ENCODE measurements at regions not wholly inside any gene's neighbourhood (a gene's known extent, or its start where the extent isn't known, plus 50 kb on each side); places are given as distances from the start of the nearest gene placed in this dataset.

- H3K36me3 ChIP-seq (ENCODE audit: control insufficient read depth in 1 of 2, insufficient read depth in 2 of 2, low read length in 2 of 2), result peaks cover 0 to 2% of the 10 kb centered on the region in 2 experiments
- H2AK5ac ChIP-seq (ENCODE audit: low read length), result no peak overlapping the region
These were observed 570.0 kb downstream of the SLC16A7 start for GRCh38 chr12:60165781-60166180.

DNA sequence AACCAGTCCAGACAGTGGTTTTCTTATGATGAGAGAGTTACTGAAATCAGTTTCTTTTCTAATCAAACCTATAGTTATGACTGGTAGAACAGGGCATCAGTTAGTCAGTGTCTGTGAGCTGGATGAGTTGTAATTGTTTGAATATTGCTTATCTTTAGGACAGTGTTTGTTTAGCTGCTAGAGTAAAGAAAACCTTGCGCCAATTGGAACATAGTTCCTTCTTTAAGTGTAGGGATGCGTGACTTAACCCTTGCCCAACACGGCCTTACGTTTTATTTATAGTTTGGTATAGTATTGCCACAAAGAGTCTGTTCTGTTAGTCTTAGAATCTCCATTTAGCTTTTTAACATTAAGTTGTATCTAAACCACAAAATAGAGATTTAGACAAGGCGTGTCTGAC, 572.6 kb downstream of the SLC16A7 start:
- Histone ChIP-seq H3K79me1 (ENCODE audit: low read length) (no peaks in the 10 kb centered on the region), H3K9ac (ENCODE audit: low read length) (no peak overlapping the region), H2AFZ (ENCODE audit: insufficient read depth, low read length, poor library complexity) (no peak overlapping the region), H3K14ac (ENCODE audit: low read length) (no peak overlapping the region), H4K12ac (ENCODE audit: low read depth, low read length) (no peak overlapping the region), H3K27me3 (ENCODE audit: insufficient read depth, low read length) (no peaks in the 10 kb centered on the region), H3K36me3 (ENCODE audit: control insufficient read depth in 1 of 2, insufficient read depth in 2 of 2, low read length in 2 of 2) (no peaks in the 10 kb centered on the region), H3K18ac (ENCODE audit: low read length) (no peak overlapping the region), H3K27ac (ENCODE audit: low read depth, low read length) (no peak overlapping the region), H2BK12ac (ENCODE audit: low read length) (no peak overlapping the region), H3K4me1 (ENCODE audit: control insufficient read depth in 1 of 2, insufficient read depth in 2 of 2, low read length in 2 of 2) (no peaks in the 10 kb centered on the region), H3K9me3 (ENCODE audit: insufficient read depth, low read depth, low read length) (no peaks in the 10 kb centered on the region), H3K79me2 (ENCODE audit: control insufficient read depth, insufficient read depth, low read length, poor library complexity) (no peaks in the 10 kb centered on the region), H3K4ac (ENCODE audit: low read depth, low read length) (no peak overlapping the region), H2BK5ac (ENCODE audit: low read depth, low read length, poor library complexity) (no peak overlapping the region), H3K23ac (ENCODE audit: low read length) (no peak overlapping the region), H3K4me3 (ENCODE audit: low read depth, low read length) (no peak overlapping the region), H4K8ac (ENCODE audit: low read depth, low read length) (no peak overlapping the region), H2AK5ac (ENCODE audit: low read length) (no peak overlapping the region), H4K91ac (ENCODE audit: low read depth, low read length) (no peak overlapping the region), H3K4me2 (ENCODE audit: low read length) (no peak overlapping the region), H2BK120ac (ENCODE audit: insufficient read depth, low read length, poor library complexity) (no peak overlapping the region)
- no peak for DNase-seq
- whole genome bisulfite sequencing (ENCODE audit: extremely low coverage, insufficient coverage, insufficient read length), result no CpG with 5 or more reads among the region's 5 CpGs

More at GRCh38 chr12:60165781-60166180, 570.0 kb downstream of the SLC16A7 start:
- Histone ChIP-seq H3K27ac (ENCODE audit: low read depth, low read length) (no peak overlapping the region), H3K4ac (ENCODE audit: low read depth, low read length) (no peak overlapping the region), H3K18ac (ENCODE audit: low read length) (no peak overlapping the region), H3K23ac (ENCODE audit: low read length) (no peak overlapping the region), H2BK5ac (ENCODE audit: low read depth, low read length, poor library complexity) (no peak overlapping the region), H4K12ac (ENCODE audit: low read depth, low read length) (no peak overlapping the region), H3K27me3 (ENCODE audit: insufficient read depth, low read length) (no peaks in the 10 kb centered on the region), H3K14ac (ENCODE audit: low read length) (no peak overlapping the region), H4K91ac (ENCODE audit: low read depth, low read length) (no peak overlapping the region), H3K9me3 (ENCODE audit: insufficient read depth, low read depth, low read length) (no peaks in the 10 kb centered on the region), H2BK12ac (ENCODE audit: low read length) (no peak overlapping the region), H3K4me2 (ENCODE audit: low read length) (no peak overlapping the region), H4K8ac (ENCODE audit: low read depth, low read length) (no peak overlapping the region), H3K9ac (ENCODE audit: low read length) (no peak overlapping the region), H3K79me2 (ENCODE audit: control insufficient read depth, insufficient read depth, low read length, poor library complexity) (no peaks in the 10 kb centered on the region), H2AFZ (ENCODE audit: insufficient read depth, low read length, poor library complexity) (no peak overlapping the region), H3K4me3 (ENCODE audit: low read depth, low read length) (no peak overlapping the region), H3K4me1 (ENCODE audit: control insufficient read depth in 1 of 2, insufficient read depth in 2 of 2, low read length in 2 of 2) (no peaks in the 10 kb centered on the region), H2BK120ac (ENCODE audit: insufficient read depth, low read length, poor library complexity) (no peak overlapping the region), H3K79me1 (ENCODE audit: low read length) (no peaks in the 10 kb centered on the region)
- WGBS (ENCODE audit: extremely low coverage, insufficient coverage, insufficient read length), result no CpG with 5 or more reads among the region's 2 CpGs
- no peak for DNase-seq

DNA sequence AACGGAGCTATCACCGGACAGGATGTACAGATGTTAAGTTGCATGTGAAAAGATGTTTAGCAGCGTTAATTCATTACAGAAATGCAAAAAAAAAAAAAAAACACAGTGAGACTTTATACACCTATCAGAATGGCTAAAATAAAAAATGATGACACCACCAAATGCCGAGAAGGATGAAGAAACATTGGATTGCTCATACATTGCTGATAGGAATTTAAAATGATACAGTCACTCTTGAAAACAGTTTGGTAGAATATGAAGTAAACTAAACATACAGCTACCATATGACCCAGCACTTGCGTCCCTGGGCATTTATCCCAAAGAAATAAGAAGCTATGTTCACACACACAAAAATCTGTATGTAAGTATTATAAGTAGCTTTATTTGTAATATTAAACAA, 574.1 kb downstream of the SLC16A7 start:
- no peaks in the 10 kb centered on the region for H3K27me3 ChIP-seq (ENCODE audit: insufficient read depth, low read length)
- H2BK5ac ChIP-seq (ENCODE audit: low read depth, low read length, poor library complexity), result no peak overlapping the region
- no peak for DNase-seq
- H3K27ac ChIP-seq (ENCODE audit: low read depth, low read length), result no peak overlapping the region
- no peak overlapping the region for H3K9ac ChIP-seq (ENCODE audit: low read length)
- H3K79me1 ChIP-seq (ENCODE audit: low read length), result no peaks in the 10 kb centered on the region
- H2BK12ac ChIP-seq (ENCODE audit: low read length), result no peak overlapping the region
- no CpG with 5 or more reads among the region's 5 CpGs for WGBS (ENCODE audit: extremely low coverage, insufficient coverage, insufficient read length)
- no peaks in the 10 kb centered on the region for H3K9me3 ChIP-seq (ENCODE audit: insufficient read depth, low read depth, low read length)
- no peaks in the 10 kb centered on the region for H3K4me1 ChIP-seq (ENCODE audit: control insufficient read depth in 1 of 2, insufficient read depth in 2 of 2, low read length in 2 of 2)
- H3K23ac ChIP-seq (ENCODE audit: low read length), result no peak overlapping the region
- no peak overlapping the region for H3K4me3 ChIP-seq (ENCODE audit: low read depth, low read length)
- no peak overlapping the region for H2AFZ ChIP-seq (ENCODE audit: insufficient read depth, low read length, poor library complexity)
- no peaks in the 10 kb centered on the region for H3K79me2 ChIP-seq (ENCODE audit: control insufficient read depth, insufficient read depth, low read length, poor library complexity)
- H3K4ac ChIP-seq (ENCODE audit: low read depth, low read length), result no peak overlapping the region
- no peak overlapping the region for H2AK5ac ChIP-seq (ENCODE audit: low read length)
- H3K14ac ChIP-seq (ENCODE audit: low read length), result no peak overlapping the region
- no peak overlapping the region for H2BK120ac ChIP-seq (ENCODE audit: insufficient read depth, low read length, poor library complexity)
- H3K18ac ChIP-seq (ENCODE audit: low read length), result no peak overlapping the region
- no peak overlapping the region for H4K12ac ChIP-seq (ENCODE audit: low read depth, low read length)
- no peaks in the 10 kb centered on the region for H3K36me3 ChIP-seq (ENCODE audit: control insufficient read depth in 1 of 2, insufficient read depth in 2 of 2, low read length in 2 of 2)
- no peak overlapping the region for H4K91ac ChIP-seq (ENCODE audit: low read depth, low read length)
- no peak overlapping the region for H4K8ac ChIP-seq (ENCODE audit: low read depth, low read length)
- H3K4me2 ChIP-seq (ENCODE audit: low read length), result no peak overlapping the region

GRCh38 chr12:60172266-60173211, 576.7 kb downstream of the SLC16A7 start:
- Histone ChIP-seq H3K4me1 (ENCODE audit: control insufficient read depth in 1 of 2, insufficient read depth in 2 of 2, low read length in 2 of 2) (no peaks in the 10 kb centered on the region), H4K91ac (ENCODE audit: low read depth, low read length) (no peak overlapping the region)
- WGBS (ENCODE audit: extremely low coverage, insufficient coverage, insufficient read length), result no CpG with 5 or more reads among the region's 8 CpGs

More at GRCh38 chr12:60172266-60173211, 576.7 kb downstream of the SLC16A7 start:
- Histone ChIP-seq H3K4me3 (ENCODE audit: low read depth, low read length) (no peak overlapping the region), H3K27me3 (ENCODE audit: insufficient read depth, low read length) (no peaks in the 10 kb centered on the region), H3K4ac (ENCODE audit: low read depth, low read length) (no peak overlapping the region), H2BK120ac (ENCODE audit: insufficient read depth, low read length, poor library complexity) (no peak overlapping the region), H4K8ac (ENCODE audit: low read depth, low read length) (no peak overlapping the region), H2AFZ (ENCODE audit: insufficient read depth, low read length, poor library complexity) (no peak overlapping the region), H4K12ac (ENCODE audit: low read depth, low read length) (no peak overlapping the region), H2BK12ac (ENCODE audit: low read length) (no peak overlapping the region), H3K18ac (ENCODE audit: low read length) (no peak overlapping the region), H3K36me3 (ENCODE audit: control insufficient read depth in 1 of 2, insufficient read depth in 2 of 2, low read length in 2 of 2) (no peaks in the 10 kb centered on the region), H3K9ac (ENCODE audit: low read length) (no peak overlapping the region), H3K4me2 (ENCODE audit: low read length) (no peak overlapping the region), H2AK5ac (ENCODE audit: low read length) (no peak overlapping the region), H2BK5ac (ENCODE audit: low read depth, low read length, poor library complexity) (no peak overlapping the region), H3K23ac (ENCODE audit: low read length) (no peak overlapping the region), H3K79me2 (ENCODE audit: control insufficient read depth, insufficient read depth, low read length, poor library complexity) (no peaks in the 10 kb centered on the region), H3K27ac (ENCODE audit: low read depth, low read length) (no peak overlapping the region), H3K79me1 (ENCODE audit: low read length) (no peaks in the 10 kb centered on the region), H3K9me3 (ENCODE audit: insufficient read depth, low read depth, low read length) (no peaks in the 10 kb centered on the region), H3K14ac (ENCODE audit: low read length) (no peak overlapping the region)
- peak in 1 of 2 donors; percentile 17 for DNase-seq

Measured in trophoblast cell (in vitro differentiated cells and primary cell).